Fibroblast of lung (primary cell): ENCODE measurements at regions not wholly inside any gene's neighbourhood (a gene's known extent, or its start where the extent isn't known, plus 50 kb on each side); places are given as distances from the start of the nearest gene placed in this dataset.

ENCODE experiments used
- CTCF ChIP-seq, 2 donors: IDR thresholded peaks in 1 of 2; conservative IDR thresholded peaks in 1 of 2; 1 replicate in 1 of 2; 2 replicates in 1 of 2; pipeline ENCODE4 v1.5.1; 2011 to 2012; ENCODE audit warnings: low read length in 2 of 2, control low read depth in 1 of 2, inconsistent platforms in 1 of 2, low read depth in 1 of 2, mild to moderate bottlenecking in 1 of 2
- EZH2 ChIP-seq: IDR thresholded peaks from 2 replicates; pipeline ENCODE4 v1.5.1; 2012; ENCODE audit warnings: low read length, control low read depth, mild to moderate bottlenecking; ENCODE audit errors: missing control alignments

GRCh38 chr4:177185579-177185978 lies 124.1 kb upstream of the NEIL3 start:
- TF ChIP-seq CTCF (conservative IDR thresholded peaks at IDR 0.05 in 1 of 2, IDR thresholded peaks at IDR 0.05 in 1 of 2; ENCODE audit: low read depth in 1 of 2, low read length in 2 of 2) (no peak), EZH2 (no peak)
